ENCODE measurements at regions not wholly inside any gene's neighbourhood (a gene's known extent, or its start where the extent isn't known, plus 50 kb on each side); places are given as distances from the start of the nearest gene placed in this dataset.
"Not testable (repeated sequence)": the region's sequence is repeated elsewhere in the genome, so short reads cannot be mapped to it uniquely, and the experiment has no call there.

DNA sequence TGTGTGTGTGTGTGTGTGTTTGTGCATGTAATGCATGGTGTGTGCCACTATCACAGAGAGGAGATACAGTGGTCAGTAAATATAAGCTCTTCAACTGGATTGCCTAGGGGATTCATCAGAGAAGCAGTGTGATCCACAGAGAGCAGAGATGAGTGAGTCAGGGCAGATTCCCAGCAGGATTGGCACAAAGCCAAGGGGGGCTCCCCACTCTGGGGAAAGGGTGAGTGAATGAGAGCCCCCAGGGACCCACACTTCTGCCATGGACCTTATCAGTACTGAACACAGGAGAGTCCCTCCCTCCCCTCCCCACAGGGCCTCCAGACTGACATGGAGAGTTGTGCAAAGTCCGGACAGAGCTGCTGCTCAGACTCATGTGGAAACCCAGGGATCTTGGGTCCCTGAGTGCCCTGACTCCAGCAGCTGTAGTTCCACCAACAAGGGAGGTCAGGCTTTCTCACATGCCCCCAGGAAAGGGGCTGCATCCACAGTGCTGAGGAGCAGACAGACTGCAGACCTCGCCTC lies 748.8 kb downstream of the NR4A2 start:
- no peak for DNase-seq
- Mint-ChIP-seq H3K9me3 (peaks cover 2% of the 10 kb centered on the region), H3K27ac (no peak overlapping the region), H3K36me3 (ENCODE audit: low read depth) (no peaks in the 10 kb centered on the region), H3K4me1 (ENCODE audit: low read depth) (no peaks in the 10 kb centered on the region), H3K27me3 (ENCODE audit: low read depth) (no peaks in the 10 kb centered on the region), H3K4me3 (no peak overlapping the region)
- CTCF ChIA-PET: no interaction called here
- intact Hi-C loops (cut with micrococcal nuclease): no loop called here

GRCh38 chr2:155574941-155575340 lies 757.6 kb downstream of the NR4A2 start:
- Mint-ChIP-seq H3K9me3 (peaks cover 2% of the 10 kb centered on the region), H3K27me3 (ENCODE audit: low read depth) (no peaks in the 10 kb centered on the region), H3K27ac (no peak overlapping the region), H3K4me1 (ENCODE audit: low read depth) (no peaks in the 10 kb centered on the region), H3K4me3 (no peak overlapping the region), H3K36me3 (ENCODE audit: low read depth) (no peaks in the 10 kb centered on the region)
- intact Hi-C loops (cut with micrococcal nuclease): no loop called here
- DNase-seq: no peak
- CTCF ChIA-PET: no interaction called here

GRCh38 chr2:155547571-155547970 lies 785.0 kb downstream of the NR4A2 start:
- H3K27ac Mint-ChIP-seq: no peak overlapping the region
- no peaks in the 10 kb centered on the region for H3K27me3 Mint-ChIP-seq (ENCODE audit: low read depth)
- no peaks in the 10 kb centered on the region for H3K36me3 Mint-ChIP-seq (ENCODE audit: low read depth)
- DNase-seq: no peak
- intact Hi-C loops (cut with micrococcal nuclease): no loop called here
- no peaks in the 10 kb centered on the region for H3K4me1 Mint-ChIP-seq (ENCODE audit: low read depth)
- no peaks in the 10 kb centered on the region for H3K9me3 Mint-ChIP-seq
- no peak overlapping the region for H3K4me3 Mint-ChIP-seq
- CTCF ChIA-PET: no interaction called here

- Mint-ChIP-seq H3K36me3 (ENCODE audit: low read depth) (no peaks in the 10 kb centered on the region), H3K27ac (no peak overlapping the region), H3K4me3 (no peak overlapping the region), H3K27me3 (ENCODE audit: low read depth) (no peaks in the 10 kb centered on the region), H3K9me3 (no peaks in the 10 kb centered on the region), H3K4me1 (ENCODE audit: low read depth) (no peaks in the 10 kb centered on the region)
- intact Hi-C loops (cut with micrococcal nuclease): no loop called here
- no peak for DNase-seq
- CTCF ChIA-PET: no interaction called here
Observed at GRCh38 chr2:155546721-155547555, 785.6 kb downstream of the NR4A2 start.

DNA sequence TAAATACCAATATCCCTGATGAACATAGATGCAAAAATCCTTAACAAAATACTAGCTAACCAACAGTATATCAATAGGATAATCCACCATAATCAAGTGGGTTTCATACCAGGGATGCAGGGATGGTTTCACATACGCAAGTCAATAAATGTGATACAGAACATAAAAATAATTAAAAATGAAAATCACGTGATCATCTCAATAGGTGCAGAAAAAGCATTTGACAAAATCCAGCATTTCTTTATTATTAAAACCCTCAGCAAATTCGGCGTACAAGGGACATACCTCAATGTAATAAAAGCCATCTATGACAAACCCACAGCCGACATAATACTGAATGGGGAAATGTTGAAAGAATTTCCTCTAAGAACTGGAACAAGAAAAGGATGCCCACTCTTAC lies 793.5 kb downstream of the NR4A2 start:
- H3K27me3 Mint-ChIP-seq (ENCODE audit: low read depth); CTCF ChIA-PET; H3K36me3 Mint-ChIP-seq (ENCODE audit: low read depth); intact Hi-C loops (cut with micrococcal nuclease); H3K9me3 Mint-ChIP-seq; DNase-seq; H3K4me3 Mint-ChIP-seq; H3K27ac Mint-ChIP-seq; H3K4me1 Mint-ChIP-seq (ENCODE audit: low read depth): not testable (repeated sequence)

DNA sequence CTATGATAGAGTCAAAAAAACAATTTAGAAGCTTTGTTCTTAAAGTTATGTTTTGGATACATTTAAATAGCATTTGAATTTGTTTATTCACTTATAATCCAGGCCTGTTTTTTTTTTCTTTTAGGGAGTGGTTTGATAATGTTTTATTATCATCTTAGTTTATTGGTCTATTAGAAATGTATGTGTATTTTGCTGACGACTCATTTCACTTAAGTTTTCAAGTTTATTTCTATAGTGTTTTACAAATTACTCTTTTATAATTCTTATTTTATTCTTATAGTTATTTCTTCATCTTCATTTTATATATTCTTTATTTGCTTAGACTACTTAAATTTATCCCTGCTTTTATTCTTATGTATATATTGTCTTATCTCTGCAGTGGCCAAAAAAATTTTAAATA lies 804.5 kb downstream of the NR4A2 start:
- no peak overlapping the region for H3K4me3 Mint-ChIP-seq
- H3K36me3 Mint-ChIP-seq (ENCODE audit: low read depth): no peaks in the 10 kb centered on the region
- H3K4me1 Mint-ChIP-seq (ENCODE audit: low read depth): no peaks in the 10 kb centered on the region
- H3K27me3 Mint-ChIP-seq (ENCODE audit: low read depth): no peaks in the 10 kb centered on the region
- H3K27ac Mint-ChIP-seq: no peak overlapping the region
- intact Hi-C loops (cut with micrococcal nuclease): no loop called here
- CTCF ChIA-PET: no interaction called here
- no peaks in the 10 kb centered on the region for H3K9me3 Mint-ChIP-seq
- DNase-seq: no peak

DNA sequence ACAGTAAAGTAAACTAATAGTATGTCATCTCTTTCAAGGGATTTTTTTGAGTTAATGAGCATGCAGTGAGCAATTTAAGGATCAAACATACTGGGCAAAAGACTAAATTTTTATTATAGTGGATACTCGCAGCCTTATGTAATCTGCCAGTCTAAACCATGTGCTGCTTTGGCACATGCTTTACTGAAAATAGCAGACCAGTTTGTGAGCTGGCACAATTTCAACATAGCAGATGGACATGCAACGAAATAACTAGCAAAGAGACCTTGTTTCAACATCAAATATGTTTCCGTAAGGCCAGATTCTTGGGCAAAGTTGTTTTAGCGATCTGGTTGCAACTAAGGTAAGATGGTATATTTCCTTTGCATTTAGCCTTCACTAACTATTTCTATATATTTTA lies 807.3 kb downstream of the NR4A2 start:
- Mint-ChIP-seq H3K4me1 (ENCODE audit: low read depth) (no peaks in the 10 kb centered on the region), H3K4me3 (no peak overlapping the region), H3K9me3 (no peaks in the 10 kb centered on the region), H3K27me3 (ENCODE audit: low read depth) (no peaks in the 10 kb centered on the region), H3K27ac (no peak overlapping the region), H3K36me3 (ENCODE audit: low read depth) (no peaks in the 10 kb centered on the region)
- DNase-seq: no peak
- intact Hi-C loops (cut with micrococcal nuclease): no loop called here
- CTCF ChIA-PET: no interaction called here

DNA sequence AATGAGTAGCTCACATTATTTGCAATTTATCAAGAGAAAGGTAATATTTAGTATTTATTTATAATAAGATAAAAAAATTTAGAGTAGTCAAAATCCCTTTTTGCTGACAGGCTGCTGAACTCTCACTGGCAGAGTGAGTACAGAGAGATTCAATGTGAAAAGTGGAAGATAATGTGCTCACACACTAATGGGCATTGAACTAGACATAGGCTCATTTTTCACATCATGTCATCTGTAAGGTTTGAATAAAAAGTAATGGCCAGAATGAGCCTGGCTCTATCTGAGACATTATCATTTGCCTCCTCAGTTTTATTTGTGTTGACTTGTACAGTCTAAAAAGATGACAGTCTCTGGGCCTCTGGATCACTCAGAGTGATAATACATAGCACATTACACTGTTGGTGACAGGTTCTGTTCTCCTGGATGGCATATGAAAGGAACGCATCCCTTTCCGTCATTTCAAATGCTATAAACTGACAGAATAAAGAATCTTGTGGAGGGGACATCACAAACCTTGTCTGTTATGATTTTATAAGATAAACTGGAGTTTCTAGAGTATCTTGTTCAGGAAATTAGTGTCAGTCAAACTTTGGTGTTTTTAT lies 812.9 kb downstream of the NR4A2 start:
- H3K9me3 Mint-ChIP-seq: no peaks in the 10 kb centered on the region
- H3K4me3 Mint-ChIP-seq: no peak overlapping the region
- no peak for DNase-seq
- no peaks in the 10 kb centered on the region for H3K36me3 Mint-ChIP-seq (ENCODE audit: low read depth)
- CTCF ChIA-PET: no interaction called here
- no peaks in the 10 kb centered on the region for H3K4me1 Mint-ChIP-seq (ENCODE audit: low read depth)
- no peak overlapping the region for H3K27ac Mint-ChIP-seq
- intact Hi-C loops (cut with micrococcal nuclease): no loop called here
- no peaks in the 10 kb centered on the region for H3K27me3 Mint-ChIP-seq (ENCODE audit: low read depth)

GRCh38 chr2:155518094-155518493 lies 814.4 kb downstream of the NR4A2 start:
- Mint-ChIP-seq H3K36me3 (ENCODE audit: low read depth) (no peaks in the 10 kb centered on the region), H3K4me3 (no peak overlapping the region), H3K4me1 (ENCODE audit: low read depth) (no peaks in the 10 kb centered on the region), H3K27me3 (ENCODE audit: low read depth) (no peaks in the 10 kb centered on the region), H3K9me3 (no peaks in the 10 kb centered on the region), H3K27ac (no peak overlapping the region)
- DNase-seq: no peak
- intact Hi-C loops (cut with micrococcal nuclease): no loop called here
- CTCF ChIA-PET: no interaction called here

DNA sequence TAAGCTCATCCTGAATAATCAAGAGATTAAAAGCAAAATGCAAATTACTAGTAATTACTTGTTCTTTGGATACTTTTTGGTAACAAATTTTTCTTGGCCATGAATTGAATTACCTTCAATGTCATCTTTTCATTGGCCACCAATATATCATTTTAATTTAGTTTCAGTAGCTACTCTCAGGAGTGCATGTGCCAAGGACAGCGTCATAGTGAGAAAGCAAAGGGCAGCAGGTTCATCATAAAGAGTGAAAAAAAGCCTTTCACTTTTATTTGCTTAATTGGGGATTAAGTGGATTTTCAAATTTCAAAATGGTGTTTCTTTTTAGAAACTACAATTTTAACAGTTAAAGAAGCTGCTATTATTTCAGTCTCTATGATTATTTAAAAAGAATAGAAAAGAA lies 815.2 kb downstream of the NR4A2 start:
- CTCF ChIA-PET: no interaction called here
- Mint-ChIP-seq H3K36me3 (ENCODE audit: low read depth) (no peaks in the 10 kb centered on the region), H3K27ac (no peak overlapping the region), H3K4me1 (ENCODE audit: low read depth) (no peaks in the 10 kb centered on the region), H3K4me3 (no peak overlapping the region), H3K27me3 (ENCODE audit: low read depth) (no peaks in the 10 kb centered on the region), H3K9me3 (no peaks in the 10 kb centered on the region)
- intact Hi-C loops (cut with micrococcal nuclease): no loop called here
- no peak for DNase-seq

- no peak overlapping the region for H3K27ac Mint-ChIP-seq
- H3K9me3 Mint-ChIP-seq: no peaks in the 10 kb centered on the region
- no peaks in the 10 kb centered on the region for H3K4me1 Mint-ChIP-seq (ENCODE audit: low read depth)
- no peaks in the 10 kb centered on the region for H3K27me3 Mint-ChIP-seq (ENCODE audit: low read depth)
- CTCF ChIA-PET: no interaction called here
- DNase-seq: no peak
- intact Hi-C loops (cut with micrococcal nuclease): no loop called here
- H3K4me3 Mint-ChIP-seq: no peak overlapping the region
- no peaks in the 10 kb centered on the region for H3K36me3 Mint-ChIP-seq (ENCODE audit: low read depth)
Observed at GRCh38 chr2:155513248-155513647, 814.8 kb downstream of the KCNJ3 start.

GRCh38 chr2:155502766-155503165 lies 804.3 kb downstream of the KCNJ3 start:
- H3K4me1 Mint-ChIP-seq (ENCODE audit: low read depth): no peaks in the 10 kb centered on the region
- H3K36me3 Mint-ChIP-seq (ENCODE audit: low read depth): no peaks in the 10 kb centered on the region
- no peak for DNase-seq
- H3K9me3 Mint-ChIP-seq: peaks cover 2% of the 10 kb centered on the region
- H3K4me3 Mint-ChIP-seq: no peak overlapping the region
- no peak overlapping the region for H3K27ac Mint-ChIP-seq
- CTCF ChIA-PET: no interaction called here
- H3K27me3 Mint-ChIP-seq (ENCODE audit: low read depth): no peaks in the 10 kb centered on the region
- intact Hi-C loops (cut with micrococcal nuclease): no loop called here

GRCh38 chr2:155498106-155498505 lies 799.6 kb downstream of the KCNJ3 start:
- Mint-ChIP-seq H3K4me1 (ENCODE audit: low read depth) (no peaks in the 10 kb centered on the region), H3K27ac (no peak overlapping the region), H3K4me3 (no peak overlapping the region), H3K27me3 (ENCODE audit: low read depth) (no peaks in the 10 kb centered on the region), H3K9me3 (peaks cover 2% of the 10 kb centered on the region), H3K36me3 (ENCODE audit: low read depth) (no peaks in the 10 kb centered on the region)
- CTCF ChIA-PET: no interaction called here
- DNase-seq: no peak
- intact Hi-C loops (cut with micrococcal nuclease): no loop called here
